GM23338 (cell line): ENCODE measurements at regions not wholly inside any gene's neighbourhood (a gene's known extent, or its start where the extent isn't known, plus 50 kb on each side); places are given as distances from the start of the nearest gene placed in this dataset.

Experiments
- ATAC-seq: fragments of 200-7000 bp; cut with Tn5 transposase; 3 replicates; pipeline ENCODE4 v1.9.1; 2020
- DNase-seq: peaks from one replicate; pipeline ENCODE4 v3.0.0-alpha.2; 2015; ENCODE audit warnings: low spot score
- H2AFZ ChIP-seq: fragments of 200-600 bp; sonication (generic); 2 replicates; pipeline ENCODE4 v1.8.0; 2016; ENCODE audit warnings: antibody characterized with exemption, mild to moderate bottlenecking, moderate library complexity
- H3F3A ChIP-seq: fragments of 200-600 bp; sonication (generic); replicated peaks from 2 replicates; pipeline ENCODE4 v1.8.0; 2017; ENCODE audit warnings: antibody characterized with exemption, mixed run types, low read depth
- H3K27ac ChIP-seq: fragments of 200-600 bp; sonication (generic); 2 replicates; pipeline ENCODE4 v1.6.1; 2016; ENCODE audit warnings: low read depth
- H3K27me3 ChIP-seq: fragments of 200-600 bp; sonication (generic); 2 replicates; pipeline ENCODE4 v1.8.0; 2016; ENCODE audit warnings: mild to moderate bottlenecking, mixed run types, moderate library complexity; ENCODE audit not compliant: insufficient read depth
- H3K36me3 ChIP-seq: fragments of 200-600 bp; sonication (generic); 2 replicates; pipeline ENCODE4 v1.8.0; 2016; ENCODE audit warnings: mild to moderate bottlenecking; ENCODE audit not compliant: insufficient read depth
- H3K4me1 ChIP-seq: fragments of 200-600 bp; sonication (generic); 2 replicates; pipeline ENCODE4 v1.8.0; 2016; ENCODE audit warnings: mild to moderate bottlenecking, moderate library complexity; ENCODE audit not compliant: insufficient read depth
- H3K4me2 ChIP-seq: fragments of 200-600 bp; sonication (generic); 2 replicates; pipeline ENCODE4 v1.7.1; 2017; ENCODE audit warnings: mixed run types
- H3K4me3 ChIP-seq: fragments of 200-600 bp; sonication (generic); 2 replicates; pipeline ENCODE4 v1.6.1; 2016; ENCODE audit warnings: mixed run types
- H3K79me2 ChIP-seq: fragments of 200-600 bp; sonication (generic); replicated peaks from 2 replicates; pipeline ENCODE4 v1.8.0; 2017; ENCODE audit warnings: mild to moderate bottlenecking; ENCODE audit not compliant: insufficient read depth
- H3K9me2 ChIP-seq: fragments of 200-600 bp; sonication (generic); 2 replicates; pipeline ENCODE4 v1.8.0; 2017; ENCODE audit not compliant: insufficient read depth
- H4K20me1 ChIP-seq: fragments of 200-600 bp; sonication (generic); replicated peaks from 2 replicates; pipeline ENCODE4 v1.8.0; 2017; ENCODE audit warnings: mild to moderate bottlenecking; ENCODE audit not compliant: insufficient read depth
- H3K27ac Mint-ChIP-seq: 2 replicates; pipeline ENCODE4 v1.8.0; 2020; ENCODE audit warnings: inconsistent platforms, mild to moderate bottlenecking, moderate library complexity, mixed read lengths
- H3K27me3 Mint-ChIP-seq: 3 replicates; pipeline ENCODE4 v1.8.0; 2022; ENCODE audit warnings: low read depth, mild to moderate bottlenecking, moderate library complexity, mixed read lengths, inconsistent platforms; ENCODE audit not compliant: insufficient read depth, poor library complexity
- H3K36me3 Mint-ChIP-seq: 3 replicates; pipeline ENCODE4 v1.8.0; 2021; ENCODE audit warnings: low read depth, mild to moderate bottlenecking, inconsistent platforms, moderate library complexity, mixed read lengths
- H3K4me1 Mint-ChIP-seq: 3 replicates; pipeline ENCODE4 v1.8.0; 2020; ENCODE audit warnings: mild to moderate bottlenecking, inconsistent platforms, mixed read lengths
- H3K4me3 Mint-ChIP-seq: 3 replicates; pipeline ENCODE4 v1.8.0; 2021; ENCODE audit warnings: moderate library complexity, mild to moderate bottlenecking, inconsistent platforms, mixed read lengths
- H3K9me3 Mint-ChIP-seq: 3 replicates; pipeline ENCODE4 v1.8.0; 2020; ENCODE audit warnings: moderate library complexity, mild to moderate bottlenecking, inconsistent platforms, mixed read lengths
- CREB1 ChIP-seq: fragments of 250-450 bp; sonication (Bioruptor Pico); IDR thresholded peaks from 2 replicates; pipeline ENCODE4 v1.5.0; 2020; ENCODE audit warnings: low read depth, mild to moderate bottlenecking, moderate library complexity
- EZH2 ChIP-seq: fragments of 200-600 bp; sonication (generic); IDR thresholded peaks from one replicate; pipeline ENCODE4 v1.8.0; 2017; ENCODE audit warnings: antibody characterized with exemption, mild to moderate bottlenecking, low read depth; ENCODE audit not compliant: unreplicated experiment
- EZH2phosphoT487 ChIP-seq: fragments of 200-600 bp; sonication (generic); IDR thresholded peaks from one replicate; pipeline ENCODE4 v1.8.1; 2018; ENCODE audit warnings: antibody characterized with exemption; ENCODE audit not compliant: unreplicated experiment
- JUNB ChIP-seq: IDR thresholded peaks from one replicate; pipeline ENCODE4 v1.6.1; 2016; ENCODE audit warnings: antibody characterized with exemption; ENCODE audit not compliant: unreplicated experiment
- NANOG ChIP-seq: IDR thresholded peaks from 2 replicates; pipeline ENCODE4 v1.6.1; 2016; ENCODE audit warnings: antibody characterized with exemption, borderline replicate concordance
- POLR2AphosphoS5 ChIP-seq: IDR thresholded peaks from 2 replicates; pipeline ENCODE4 v1.6.1; 2016; ENCODE audit warnings: antibody characterized with exemption, low read depth
- STAT1 ChIP-seq: IDR thresholded peaks from one replicate; pipeline ENCODE4 v1.6.1; 2016; ENCODE audit warnings: antibody characterized with exemption; ENCODE audit not compliant: unreplicated experiment
- ZNF114 ChIP-seq: fragments of 250-450 bp; sonication (Bioruptor Pico); IDR thresholded peaks from 2 replicates; pipeline ENCODE4 v1.5.0; 2020; ENCODE audit warnings: mild to moderate bottlenecking, moderate library complexity
- TF ChIP-seq, protein P1 (sequence below), 2 experiments: fragments of 200-600 bp in 1 of 2; sonication (generic) in 1 of 2; conservative IDR thresholded peaks; 2 replicates each; pipeline versions ENCODE4 v1.5.1 to v1.6.1; 2016 to 2017; ENCODE audit warnings: antibody characterized with exemption in 2 of 2, low read depth in 2 of 2, mild to moderate bottlenecking in 2 of 2, moderate library complexity in 1 of 2
- TF ChIP-seq, protein P2 (sequence below): IDR thresholded peaks from one replicate; pipeline ENCODE4 v1.6.1; 2018; ENCODE audit warnings: antibody characterized with exemption; ENCODE audit not compliant: unreplicated experiment
- TF ChIP-seq, protein P3 (sequence below): IDR thresholded peaks from 2 replicates; pipeline ENCODE4 v1.6.1; 2016; ENCODE audit warnings: antibody characterized with exemption

DNA sequence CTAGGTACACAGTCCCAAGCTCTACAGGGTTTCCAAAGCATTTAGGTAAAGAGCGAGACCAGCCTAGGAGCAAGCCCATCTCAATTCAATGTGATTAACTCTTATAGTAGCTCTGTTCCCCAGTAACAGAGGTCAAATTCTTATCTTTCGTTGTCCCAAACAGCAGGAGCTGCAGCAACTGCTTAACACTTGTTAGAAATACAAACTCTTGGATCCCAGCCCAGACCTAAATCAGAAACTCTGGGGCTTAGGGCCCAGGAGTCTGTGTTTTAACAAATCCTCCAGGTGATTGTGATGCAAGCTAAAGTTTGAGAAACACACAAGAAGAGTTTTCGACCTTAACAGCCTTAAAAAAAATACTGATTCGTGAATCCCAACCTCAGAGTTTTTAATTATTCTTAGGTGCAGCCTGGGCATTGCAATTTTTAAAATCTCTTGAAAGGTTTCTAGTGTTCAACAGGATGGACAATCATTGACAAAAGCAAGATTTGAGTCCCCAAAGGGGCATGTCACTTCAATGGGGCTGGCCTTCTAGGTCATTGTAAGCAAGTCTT, 127.4 kb upstream of the HCRTR2 start:
- H3K4me3 Mint-ChIP-seq, result no peak overlapping the region
- ATAC-seq (peak; percentile 66), DNase-seq (peak; percentile 17)
- Histone ChIP-seq H3K27me3 (no peaks in the 10 kb centered on the region), H3K36me3 (no peaks in the 10 kb centered on the region), H3K9me2 (no peaks in the 10 kb centered on the region), H3K79me2 (no peaks in the 10 kb centered on the region), H3K4me2 (no peak overlapping the region), H2AFZ (peak overlapping the region; percentile 49), H4K20me1 (no peaks in the 10 kb centered on the region), H3F3A (no peaks in the 10 kb centered on the region), H3K27ac (no peak overlapping the region), H3K4me1 (peaks cover 6% of the 10 kb centered on the region; the same call in 1 of the 2 replicates), H3K4me3 (no peak overlapping the region)
- TF ChIP-seq EZH2, result no peak
- TF ChIP-seq, protein P1, sequence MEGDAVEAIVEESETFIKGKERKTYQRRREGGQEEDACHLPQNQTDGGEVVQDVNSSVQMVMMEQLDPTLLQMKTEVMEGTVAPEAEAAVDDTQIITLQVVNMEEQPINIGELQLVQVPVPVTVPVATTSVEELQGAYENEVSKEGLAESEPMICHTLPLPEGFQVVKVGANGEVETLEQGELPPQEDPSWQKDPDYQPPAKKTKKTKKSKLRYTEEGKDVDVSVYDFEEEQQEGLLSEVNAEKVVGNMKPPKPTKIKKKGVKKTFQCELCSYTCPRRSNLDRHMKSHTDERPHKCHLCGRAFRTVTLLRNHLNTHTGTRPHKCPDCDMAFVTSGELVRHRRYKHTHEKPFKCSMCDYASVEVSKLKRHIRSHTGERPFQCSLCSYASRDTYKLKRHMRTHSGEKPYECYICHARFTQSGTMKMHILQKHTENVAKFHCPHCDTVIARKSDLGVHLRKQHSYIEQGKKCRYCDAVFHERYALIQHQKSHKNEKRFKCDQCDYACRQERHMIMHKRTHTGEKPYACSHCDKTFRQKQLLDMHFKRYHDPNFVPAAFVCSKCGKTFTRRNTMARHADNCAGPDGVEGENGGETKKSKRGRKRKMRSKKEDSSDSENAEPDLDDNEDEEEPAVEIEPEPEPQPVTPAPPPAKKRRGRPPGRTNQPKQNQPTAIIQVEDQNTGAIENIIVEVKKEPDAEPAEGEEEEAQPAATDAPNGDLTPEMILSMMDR (conservative IDR thresholded peaks at IDR 0.05; ENCODE audit: low read depth in 2 of 2), result no peak
- H3K36me3 Mint-ChIP-seq, result no peaks in the 10 kb centered on the region
- no peaks in the 10 kb centered on the region for H3K9me3 Mint-ChIP-seq
- H3K27ac Mint-ChIP-seq, result no peak overlapping the region
- H3K4me1 Mint-ChIP-seq, result peaks cover 6% of the 10 kb centered on the region; the same call in 2 of the 3 replicates
- no peaks in the 10 kb centered on the region for H3K27me3 Mint-ChIP-seq

DNA sequence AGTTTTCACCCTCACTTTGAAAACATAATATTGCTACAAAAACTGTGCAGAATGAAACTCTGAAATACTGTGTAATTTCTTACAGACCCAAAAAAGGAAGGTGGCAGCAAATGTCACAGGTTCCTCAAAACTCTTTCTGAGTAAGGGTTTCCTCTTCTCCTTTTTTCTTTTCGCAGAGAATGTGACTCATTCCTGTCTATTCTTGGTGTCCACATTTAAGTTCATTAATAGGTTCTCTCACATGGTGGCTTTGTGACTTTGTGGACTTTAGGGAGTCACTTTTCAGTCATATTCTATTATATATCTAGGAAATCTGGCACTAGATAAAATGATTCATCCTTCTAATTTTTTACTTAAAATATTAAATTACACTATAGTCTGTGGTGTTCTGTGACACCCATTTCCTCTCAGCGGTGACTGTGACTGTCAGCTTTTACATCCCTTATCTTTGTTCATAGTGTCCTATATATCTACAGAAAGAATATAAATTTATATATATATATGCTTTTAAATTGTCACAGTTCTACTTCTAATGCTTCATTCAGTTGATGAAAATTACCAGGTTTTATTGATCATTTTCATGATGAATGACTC, 126.8 kb upstream of the HCRTR2 start:
- H3K36me3 Mint-ChIP-seq, result no peaks in the 10 kb centered on the region
- no peak for TF ChIP-seq CREB1
- TF ChIP-seq, protein P2, sequence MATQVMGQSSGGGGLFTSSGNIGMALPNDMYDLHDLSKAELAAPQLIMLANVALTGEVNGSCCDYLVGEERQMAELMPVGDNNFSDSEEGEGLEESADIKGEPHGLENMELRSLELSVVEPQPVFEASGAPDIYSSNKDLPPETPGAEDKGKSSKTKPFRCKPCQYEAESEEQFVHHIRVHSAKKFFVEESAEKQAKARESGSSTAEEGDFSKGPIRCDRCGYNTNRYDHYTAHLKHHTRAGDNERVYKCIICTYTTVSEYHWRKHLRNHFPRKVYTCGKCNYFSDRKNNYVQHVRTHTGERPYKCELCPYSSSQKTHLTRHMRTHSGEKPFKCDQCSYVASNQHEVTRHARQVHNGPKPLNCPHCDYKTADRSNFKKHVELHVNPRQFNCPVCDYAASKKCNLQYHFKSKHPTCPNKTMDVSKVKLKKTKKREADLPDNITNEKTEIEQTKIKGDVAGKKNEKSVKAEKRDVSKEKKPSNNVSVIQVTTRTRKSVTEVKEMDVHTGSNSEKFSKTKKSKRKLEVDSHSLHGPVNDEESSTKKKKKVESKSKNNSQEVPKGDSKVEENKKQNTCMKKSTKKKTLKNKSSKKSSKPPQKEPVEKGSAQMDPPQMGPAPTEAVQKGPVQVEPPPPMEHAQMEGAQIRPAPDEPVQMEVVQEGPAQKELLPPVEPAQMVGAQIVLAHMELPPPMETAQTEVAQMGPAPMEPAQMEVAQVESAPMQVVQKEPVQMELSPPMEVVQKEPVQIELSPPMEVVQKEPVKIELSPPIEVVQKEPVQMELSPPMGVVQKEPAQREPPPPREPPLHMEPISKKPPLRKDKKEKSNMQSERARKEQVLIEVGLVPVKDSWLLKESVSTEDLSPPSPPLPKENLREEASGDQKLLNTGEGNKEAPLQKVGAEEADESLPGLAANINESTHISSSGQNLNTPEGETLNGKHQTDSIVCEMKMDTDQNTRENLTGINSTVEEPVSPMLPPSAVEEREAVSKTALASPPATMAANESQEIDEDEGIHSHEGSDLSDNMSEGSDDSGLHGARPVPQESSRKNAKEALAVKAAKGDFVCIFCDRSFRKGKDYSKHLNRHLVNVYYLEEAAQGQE, result no peak
- no peak for TF ChIP-seq ZNF114 (CRISPR knock-in tag)
- no peak for TF ChIP-seq STAT1
- no peak for TF ChIP-seq EZH2
- no peak for TF ChIP-seq JUNB
- TF ChIP-seq NANOG, result no peak
- TF ChIP-seq, protein P1 (conservative IDR thresholded peaks at IDR 0.05; ENCODE audit: low read depth in 2 of 2), result no peak
- TF ChIP-seq EZH2phosphoT487, result no peak
- TF ChIP-seq, protein P3, sequence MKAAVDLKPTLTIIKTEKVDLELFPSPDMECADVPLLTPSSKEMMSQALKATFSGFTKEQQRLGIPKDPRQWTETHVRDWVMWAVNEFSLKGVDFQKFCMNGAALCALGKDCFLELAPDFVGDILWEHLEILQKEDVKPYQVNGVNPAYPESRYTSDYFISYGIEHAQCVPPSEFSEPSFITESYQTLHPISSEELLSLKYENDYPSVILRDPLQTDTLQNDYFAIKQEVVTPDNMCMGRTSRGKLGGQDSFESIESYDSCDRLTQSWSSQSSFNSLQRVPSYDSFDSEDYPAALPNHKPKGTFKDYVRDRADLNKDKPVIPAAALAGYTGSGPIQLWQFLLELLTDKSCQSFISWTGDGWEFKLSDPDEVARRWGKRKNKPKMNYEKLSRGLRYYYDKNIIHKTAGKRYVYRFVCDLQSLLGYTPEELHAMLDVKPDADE, result no peak
- TF ChIP-seq POLR2AphosphoS5, result no peak

More for the DNA sequence above, 126.8 kb upstream of the HCRTR2 start:
- H3K4me2 ChIP-seq, result no peak overlapping the region
- no peaks in the 10 kb centered on the region for H3K9me2 ChIP-seq
- no peak overlapping the region for H3K4me3 ChIP-seq
- no peak for DNase-seq
- no peaks in the 10 kb centered on the region for H3K36me3 ChIP-seq
- H3K27me3 ChIP-seq, result no peaks in the 10 kb centered on the region
- H3K9me3 Mint-ChIP-seq, result no peaks in the 10 kb centered on the region
- H3K79me2 ChIP-seq, result no peaks in the 10 kb centered on the region
- peaks cover 6% of the 10 kb centered on the region; the same call in 2 of the 3 replicates for H3K4me1 Mint-ChIP-seq
- H4K20me1 ChIP-seq, result no peaks in the 10 kb centered on the region
- H3K27me3 Mint-ChIP-seq, result no peaks in the 10 kb centered on the region
- H3K4me3 Mint-ChIP-seq, result no peak overlapping the region
- H3K4me1 ChIP-seq, result peaks cover 6% of the 10 kb centered on the region; the same call in 1 of the 2 replicates
- no peak for ATAC-seq
- no peak overlapping the region for H3K27ac ChIP-seq
- no peak overlapping the region for H3K27ac Mint-ChIP-seq
- H2AFZ ChIP-seq, result peak overlapping the region; percentile 49
- H3F3A ChIP-seq, result no peaks in the 10 kb centered on the region
